M059J (cell line): ENCODE measurements at regions not wholly inside any gene's neighbourhood (a gene's known extent, or its start where the extent isn't known, plus 50 kb on each side); places are given as distances from the start of the nearest gene placed in this dataset.
"Not testable (repeated sequence)": the region's sequence is repeated elsewhere in the genome, so short reads cannot be mapped to it uniquely, and the experiment has no call there.

Source experiments
- DNase-seq: peaks from one replicate; pipeline ENCODE4 v3.0.0-alpha.2; 2012; ENCODE audit warnings: low read depth

DNA sequence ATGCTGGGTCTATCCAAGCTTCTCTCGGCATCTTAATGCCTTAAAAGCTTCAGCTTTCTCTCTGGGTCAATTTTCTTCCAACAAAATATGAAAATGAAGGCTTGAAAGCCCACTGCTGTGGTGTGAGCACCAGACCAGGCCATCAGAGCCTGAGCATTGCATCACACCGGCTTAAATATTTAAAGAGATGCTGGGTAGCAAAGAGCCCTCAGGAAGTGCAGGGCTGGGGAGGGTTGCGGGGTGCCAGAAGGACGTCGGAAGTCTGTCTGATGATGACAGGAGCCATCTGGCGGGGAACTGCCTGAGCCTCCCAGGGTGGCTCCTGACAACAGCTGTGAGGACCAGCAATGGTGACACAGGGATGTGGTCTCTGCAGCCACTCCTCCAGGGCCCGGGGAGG, 185.5 kb downstream of the OLFM1 start:
- DNase-seq: no peak

- DNase-seq: no peak
Measured at GRCh38 chr9:135275163-135275562, 187.7 kb downstream of the OLFM1 start.

GRCh38 chr9:135275571-135276289, 188.3 kb downstream of the OLFM1 start:
- no peak for DNase-seq

DNA sequence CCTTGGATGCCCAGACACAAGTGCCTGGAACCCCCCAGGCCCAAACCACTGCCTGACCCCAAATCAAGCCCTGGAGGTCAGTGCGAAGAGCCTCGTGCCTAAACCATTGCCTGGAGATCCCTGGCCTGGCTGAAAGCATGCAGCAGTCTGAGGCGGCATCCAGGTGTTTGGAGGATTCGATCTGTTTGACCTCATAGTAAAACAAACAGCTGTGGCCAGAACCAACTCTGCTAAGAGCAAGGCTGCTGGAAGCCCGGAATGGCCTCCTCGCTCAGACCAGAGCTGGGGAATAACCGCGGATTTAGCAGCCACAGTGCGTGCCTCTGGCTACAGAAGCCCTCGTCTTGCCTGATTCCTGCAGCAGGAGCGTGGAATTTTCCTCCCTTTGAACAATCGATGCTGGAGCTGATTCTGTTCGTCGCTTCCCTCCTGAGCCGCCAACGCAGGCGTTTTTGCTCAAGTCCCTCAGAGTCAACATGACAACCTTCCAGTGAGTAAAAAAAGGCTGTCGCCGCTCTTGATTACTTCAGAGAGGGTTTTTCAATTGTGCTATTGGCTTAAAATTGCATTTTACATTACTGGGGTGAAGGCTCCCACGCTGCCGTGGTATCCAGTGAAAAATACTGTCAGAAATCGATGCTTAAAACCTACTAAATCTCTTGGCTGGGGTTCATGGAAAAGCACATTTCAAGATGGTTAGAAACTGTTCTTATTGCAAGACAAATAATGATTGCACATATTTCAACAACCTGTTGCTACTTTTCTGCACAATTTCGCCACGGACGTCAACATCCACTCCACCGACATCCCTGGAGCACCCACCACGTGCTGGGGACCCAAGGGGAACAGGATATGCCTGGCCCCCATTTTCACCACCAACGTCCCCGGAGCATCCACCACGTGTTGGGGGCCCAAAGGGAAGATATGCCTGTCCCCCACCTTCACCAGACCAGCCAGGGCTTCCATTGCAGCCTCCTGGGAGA, 190.0 kb downstream of the OLFM1 start:
- no peak for DNase-seq

DNA sequence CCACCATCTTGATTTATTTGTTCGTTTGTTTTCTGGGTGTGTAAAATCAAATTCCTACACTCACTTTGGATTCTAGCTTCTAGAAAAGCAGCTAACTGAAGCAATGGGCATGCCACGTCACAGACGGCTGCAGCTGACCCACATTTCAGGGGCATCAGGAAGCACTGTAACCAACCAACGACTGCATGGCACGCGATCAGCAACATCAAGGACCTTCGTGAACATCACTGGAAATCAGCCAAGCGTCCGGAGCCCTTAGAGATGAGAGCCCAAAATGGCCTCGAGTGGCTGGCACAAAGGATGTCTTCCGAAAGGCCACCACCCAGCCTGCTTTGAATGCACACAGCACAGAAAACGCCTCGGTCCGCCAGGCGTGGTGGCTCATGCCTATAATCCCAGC, 191.1 kb downstream of the OLFM1 start:
- DNase-seq: no peak

- no peak for DNase-seq
Measured at GRCh38 chr9:135279385-135279784, 191.9 kb downstream of the OLFM1 start.

- DNase-seq: no peak
Measured at GRCh38 chr9:135279834-135280393, 192.4 kb downstream of the OLFM1 start.

- no peak for DNase-seq
Measured at GRCh38 chr9:135280666-135281065, 193.2 kb downstream of the OLFM1 start.

GRCh38 chr9:135281151-135281550, 193.7 kb downstream of the OLFM1 start:
- DNase-seq: no peak

- peak; percentile 38 for DNase-seq
Measured at GRCh38 chr9:135281791-135282737, 194.6 kb downstream of the OLFM1 start.

DNA sequence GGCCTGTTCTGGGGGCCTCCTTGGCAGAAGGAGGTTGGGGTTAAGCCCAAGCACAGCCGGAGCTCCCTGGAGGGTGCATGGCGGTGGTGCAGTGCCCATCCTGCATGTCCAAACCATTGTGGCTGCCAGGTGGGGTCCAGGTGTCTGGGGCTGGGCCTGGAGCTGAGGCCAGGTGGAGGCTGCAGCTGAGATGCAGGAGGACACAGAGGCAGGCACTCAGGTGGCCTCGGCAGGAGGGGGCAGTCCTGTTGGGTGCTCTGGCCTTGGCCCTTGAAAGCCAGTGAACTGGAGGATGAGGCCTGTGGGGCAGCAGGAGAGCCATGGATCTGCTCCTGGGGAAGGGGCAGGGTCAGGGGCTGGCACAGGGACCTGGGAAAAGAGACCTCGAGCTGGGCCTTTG, 195.3 kb downstream of the OLFM1 start:
- no peak for DNase-seq

- DNase-seq: no peak
Measured at GRCh38 chr9:135283671-135284070, 195.9 kb upstream of the PPP1R26 start.

GRCh38 chr9:135284386-135285134, 195.0 kb upstream of the PPP1R26 start:
- DNase-seq: no peak

- not testable (repeated sequence) for DNase-seq
Measured at GRCh38 chr9:135286187-135286925, 193.2 kb upstream of the PPP1R26 start.

- no peak for DNase-seq
Measured at GRCh38 chr9:135286961-135287360, 192.6 kb upstream of the PPP1R26 start.

DNA sequence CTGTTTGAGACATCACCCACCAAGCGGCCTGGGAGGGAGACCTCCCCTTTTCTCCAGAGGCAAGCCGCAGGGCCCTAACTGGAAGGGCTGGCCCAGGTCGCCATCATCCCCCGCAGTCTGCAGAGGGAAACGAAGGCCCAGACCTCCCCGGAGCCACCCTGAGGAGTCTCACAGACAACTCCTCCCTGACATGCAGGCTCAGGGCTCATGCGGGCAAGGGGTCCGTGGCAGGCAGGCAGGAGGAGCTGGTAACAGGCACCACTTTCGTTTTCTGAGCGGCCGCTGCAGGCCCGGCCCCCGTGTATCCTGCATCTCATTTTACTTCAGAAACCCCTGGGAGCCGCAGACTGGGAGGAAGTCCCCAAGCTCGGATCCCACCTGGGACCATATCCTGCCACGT, 192.0 kb upstream of the PPP1R26 start:
- DNase-seq: no peak

DNA sequence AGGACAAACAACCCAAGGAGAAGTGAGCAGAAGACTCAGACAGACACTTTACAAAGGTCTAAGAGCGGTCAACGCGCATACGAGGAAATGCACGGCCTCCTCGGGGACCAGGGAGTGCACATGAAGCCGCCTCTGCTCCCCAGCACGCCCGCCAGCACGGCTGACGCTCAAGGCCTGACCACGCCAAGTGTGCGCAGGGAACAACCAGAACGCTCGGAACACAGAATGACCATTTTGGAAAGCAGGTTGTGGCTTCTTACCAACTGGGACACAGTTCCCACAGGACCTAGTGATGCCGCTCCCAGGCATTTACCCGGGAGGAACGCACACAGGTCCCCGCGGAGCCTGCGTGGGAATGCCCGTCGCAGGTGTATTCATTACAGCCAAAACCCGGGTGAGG, 191.5 kb upstream of the PPP1R26 start:
- DNase-seq: no peak

DNA sequence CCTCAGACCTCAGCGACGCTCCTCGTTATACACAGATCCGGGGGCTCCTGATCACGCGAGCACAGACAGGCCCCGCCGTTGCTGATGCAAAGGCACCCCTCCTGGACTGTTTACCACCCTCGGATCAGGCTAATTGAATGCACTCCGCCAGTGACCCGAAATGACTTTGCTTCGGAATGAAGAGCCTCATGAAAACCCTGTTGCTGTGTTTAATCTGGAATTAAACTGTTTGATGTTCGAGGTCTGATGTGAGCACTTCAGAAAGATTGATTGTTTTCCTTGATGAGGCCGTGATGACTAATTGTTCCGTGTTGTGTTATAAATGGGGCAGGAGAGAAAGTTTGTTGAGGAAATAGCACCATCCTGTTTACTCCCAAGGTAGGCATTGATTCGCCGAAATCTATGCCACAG, 190.5 kb upstream of the PPP1R26 start:
- DNase-seq: peak; percentile 10

GRCh38 chr9:135290086-135290485, 189.5 kb upstream of the PPP1R26 start:
- DNase-seq: no peak

DNA sequence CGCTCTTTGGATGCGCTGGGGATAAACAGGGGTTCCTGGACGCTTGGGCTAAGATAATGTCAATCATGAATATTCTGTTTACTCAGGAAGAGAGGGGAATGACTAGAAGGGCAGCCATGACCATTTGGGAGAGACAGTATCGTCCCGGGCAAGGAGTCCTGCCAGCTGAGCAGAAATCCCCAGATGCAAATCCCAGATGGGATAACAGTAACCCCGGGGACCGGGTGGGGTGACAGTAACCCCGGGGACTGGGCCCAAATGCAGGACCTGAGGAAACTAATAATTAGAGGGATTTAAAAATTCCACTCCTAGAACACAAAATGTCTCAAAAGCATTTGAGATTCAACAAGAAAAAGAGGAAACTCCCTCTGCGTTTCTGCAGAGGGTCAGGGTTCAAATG, 189.0 kb upstream of the PPP1R26 start:
- no peak for DNase-seq
